ENCODE measurements at regions not wholly inside any gene's neighbourhood (a gene's known extent, or its start where the extent isn't known, plus 50 kb on each side); places are given as distances from the start of the nearest gene placed in this dataset.

DNA sequence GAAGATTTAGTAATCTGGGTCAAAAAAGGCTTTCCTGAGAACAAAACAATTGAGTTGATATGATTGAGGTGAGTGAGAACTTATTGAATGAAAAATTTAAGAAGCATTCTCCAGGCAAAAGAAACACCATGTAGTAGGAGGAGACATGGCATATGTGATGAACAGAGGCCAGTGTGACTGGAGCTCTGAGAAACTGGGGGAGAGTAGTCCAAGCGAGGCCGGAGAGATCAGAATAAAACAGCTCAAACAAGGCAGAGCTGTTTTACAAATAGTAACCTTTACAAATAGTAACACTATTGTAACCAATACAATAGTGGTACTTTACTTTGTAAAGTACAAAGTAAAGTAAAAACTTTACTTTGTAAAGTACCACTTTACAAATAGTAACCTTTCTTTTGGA lies 1159.1 kb downstream of the PCDH9 start:
- no peak overlapping the region for H3K4me3 ChIP-seq (ENCODE audit: control insufficient read depth, low read depth, low read length)
- DNase-seq (ENCODE audit: low read depth): no peak
- TF ChIP-seq, protein P1, sequence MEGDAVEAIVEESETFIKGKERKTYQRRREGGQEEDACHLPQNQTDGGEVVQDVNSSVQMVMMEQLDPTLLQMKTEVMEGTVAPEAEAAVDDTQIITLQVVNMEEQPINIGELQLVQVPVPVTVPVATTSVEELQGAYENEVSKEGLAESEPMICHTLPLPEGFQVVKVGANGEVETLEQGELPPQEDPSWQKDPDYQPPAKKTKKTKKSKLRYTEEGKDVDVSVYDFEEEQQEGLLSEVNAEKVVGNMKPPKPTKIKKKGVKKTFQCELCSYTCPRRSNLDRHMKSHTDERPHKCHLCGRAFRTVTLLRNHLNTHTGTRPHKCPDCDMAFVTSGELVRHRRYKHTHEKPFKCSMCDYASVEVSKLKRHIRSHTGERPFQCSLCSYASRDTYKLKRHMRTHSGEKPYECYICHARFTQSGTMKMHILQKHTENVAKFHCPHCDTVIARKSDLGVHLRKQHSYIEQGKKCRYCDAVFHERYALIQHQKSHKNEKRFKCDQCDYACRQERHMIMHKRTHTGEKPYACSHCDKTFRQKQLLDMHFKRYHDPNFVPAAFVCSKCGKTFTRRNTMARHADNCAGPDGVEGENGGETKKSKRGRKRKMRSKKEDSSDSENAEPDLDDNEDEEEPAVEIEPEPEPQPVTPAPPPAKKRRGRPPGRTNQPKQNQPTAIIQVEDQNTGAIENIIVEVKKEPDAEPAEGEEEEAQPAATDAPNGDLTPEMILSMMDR (conservative IDR thresholded peaks at IDR 0.05; ENCODE audit: control insufficient read depth, insufficient read depth, low read depth, low read length): no peak

DNA sequence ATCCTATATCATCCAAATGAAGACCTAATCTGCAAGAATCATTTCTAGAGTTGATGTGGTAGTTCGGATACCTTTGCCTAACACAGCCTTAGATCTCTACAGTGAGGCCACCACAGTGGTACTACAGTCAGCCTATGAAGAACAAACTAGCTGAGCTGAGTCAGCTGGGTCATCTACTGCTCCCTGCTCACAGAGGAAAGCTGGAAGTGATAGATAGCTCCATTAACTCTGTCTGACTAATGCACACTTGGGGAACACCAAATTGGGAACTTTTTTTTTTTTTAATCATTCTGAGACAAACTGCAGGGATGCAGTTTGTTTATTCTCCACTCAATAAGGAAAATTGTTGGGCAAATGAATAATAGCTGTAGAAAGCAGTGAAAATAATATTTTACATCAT lies 1160.6 kb downstream of the PCDH9 start:
- TF ChIP-seq, protein P1 (conservative IDR thresholded peaks at IDR 0.05; ENCODE audit: control insufficient read depth, insufficient read depth, low read depth, low read length): no peak
- no peak overlapping the region for H3K4me3 ChIP-seq (ENCODE audit: control insufficient read depth, low read depth, low read length)
- DNase-seq (ENCODE audit: low read depth): peak; percentile 61

DNA sequence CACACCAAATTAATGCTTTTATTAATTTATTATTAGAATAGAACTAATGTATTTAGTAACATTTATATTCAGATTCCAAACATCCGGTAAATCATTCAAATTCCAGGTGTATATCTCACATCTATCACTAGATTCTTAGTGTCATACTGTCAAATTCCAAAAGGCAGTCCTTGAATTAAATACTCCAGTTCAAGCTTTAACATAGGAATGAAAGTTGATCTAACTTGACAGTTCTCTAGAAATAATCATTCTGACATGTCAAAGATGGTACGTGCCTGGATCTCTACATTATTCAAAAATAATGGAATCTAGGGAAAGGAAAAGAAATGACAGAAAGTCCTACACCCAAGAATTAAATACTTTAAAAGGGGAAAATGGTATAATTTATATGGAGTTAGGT lies 1161.5 kb downstream of the PCDH9 start:
- no peak overlapping the region for H3K4me3 ChIP-seq (ENCODE audit: control insufficient read depth, low read depth, low read length)
- TF ChIP-seq, protein P1 (conservative IDR thresholded peaks at IDR 0.05; ENCODE audit: control insufficient read depth, insufficient read depth, low read depth, low read length): no peak
- DNase-seq (ENCODE audit: low read depth): no peak

DNA sequence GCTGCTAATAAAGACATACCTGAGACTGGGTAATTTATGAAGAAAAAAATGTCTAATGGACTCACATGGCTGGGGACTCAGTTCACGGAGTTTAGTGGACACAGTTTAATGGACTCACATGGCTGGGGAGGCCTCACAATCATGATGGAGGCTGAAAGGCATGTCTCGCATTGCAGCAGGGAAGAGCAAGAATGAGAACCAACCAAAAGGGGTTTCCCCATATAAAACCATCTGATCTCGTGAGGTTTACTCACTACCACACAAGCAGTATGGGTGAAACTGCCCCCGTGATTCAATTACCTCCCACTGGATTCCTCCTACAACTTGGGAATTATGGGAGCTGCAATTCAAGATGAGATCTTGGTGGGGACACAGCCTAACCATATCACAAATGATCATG lies 1181.2 kb downstream of the PCDH9 start:
- DNase-seq (ENCODE audit: low read depth): no peak
- H3K4me3 ChIP-seq (ENCODE audit: control insufficient read depth, low read depth, low read length): no peak overlapping the region
- TF ChIP-seq, protein P1 (conservative IDR thresholded peaks at IDR 0.05; ENCODE audit: control insufficient read depth, insufficient read depth, low read depth, low read length): no peak

DNA sequence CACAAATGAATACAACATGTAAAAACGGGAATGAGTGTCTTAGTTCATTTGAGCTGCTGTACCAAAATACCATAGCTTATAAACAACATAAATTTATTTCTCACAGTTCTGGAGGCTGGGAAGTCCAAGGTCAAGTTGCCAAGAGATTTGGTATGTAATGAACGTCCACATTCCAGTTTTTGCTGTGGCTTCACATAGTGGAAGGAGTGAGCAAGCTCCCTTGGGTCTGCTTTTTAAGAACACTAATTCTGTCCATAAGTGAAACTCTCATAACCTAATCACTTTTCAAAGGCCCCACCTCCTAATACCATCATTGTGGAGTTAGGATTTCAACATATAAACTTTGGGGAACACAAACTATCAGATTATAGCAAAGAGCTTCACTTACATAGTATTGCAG lies 1189.6 kb downstream of the PCDH9 start:
- DNase-seq (ENCODE audit: low read depth): peak; percentile 40
- TF ChIP-seq, protein P1 (conservative IDR thresholded peaks at IDR 0.05; ENCODE audit: control insufficient read depth, insufficient read depth, low read depth, low read length): no peak
- H3K4me3 ChIP-seq (ENCODE audit: control insufficient read depth, low read depth, low read length): no peak overlapping the region

DNA sequence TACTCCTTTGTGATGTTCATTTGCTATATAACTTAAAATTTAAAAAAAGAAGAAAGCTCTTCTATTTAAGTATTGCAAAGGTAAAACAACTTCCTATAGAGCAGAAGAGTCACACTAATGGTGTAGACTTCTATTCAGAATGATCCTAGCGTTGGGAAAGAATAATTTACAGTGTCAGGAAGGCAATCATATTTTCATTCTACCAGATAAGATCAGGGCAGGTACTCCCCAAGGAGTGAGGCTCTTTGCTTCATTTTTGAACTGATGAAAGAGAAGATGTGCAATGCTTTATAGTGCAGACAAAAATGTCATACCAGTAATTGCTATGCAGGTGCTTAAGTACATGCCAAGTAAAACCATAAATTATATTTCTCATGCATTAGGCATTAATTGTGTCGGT lies 1193.0 kb downstream of the PCDH9 start:
- TF ChIP-seq, protein P1 (conservative IDR thresholded peaks at IDR 0.05; ENCODE audit: control insufficient read depth, insufficient read depth, low read depth, low read length): no peak
- no peak overlapping the region for H3K4me3 ChIP-seq (ENCODE audit: control insufficient read depth, low read depth, low read length)

DNA sequence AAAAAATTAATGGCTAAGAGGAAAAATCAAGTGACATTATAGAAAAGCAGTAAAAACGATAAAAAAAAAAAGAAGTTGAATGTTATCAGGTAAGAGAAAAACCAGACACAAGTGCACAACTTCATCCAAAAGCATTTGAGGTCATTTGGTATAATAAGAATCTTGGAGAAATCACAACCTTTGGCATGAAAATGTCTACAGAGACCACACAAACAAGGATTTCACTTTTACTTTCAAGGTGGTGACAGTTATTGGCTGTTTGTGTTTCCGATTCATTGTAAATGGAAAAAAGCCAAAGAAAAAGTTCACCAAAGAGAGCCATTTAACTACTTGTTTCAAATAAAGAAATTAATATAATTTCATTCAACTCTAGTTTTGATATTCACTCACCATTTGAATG lies 1193.5 kb downstream of the PCDH9 start:
- TF ChIP-seq, protein P1 (conservative IDR thresholded peaks at IDR 0.05; ENCODE audit: control insufficient read depth, insufficient read depth, low read depth, low read length): no peak
- H3K4me3 ChIP-seq (ENCODE audit: control insufficient read depth, low read depth, low read length): no peak overlapping the region
- no peak for DNase-seq (ENCODE audit: low read depth)

More for the DNA sequence above, 1193.0 kb downstream of the PCDH9 start:
- no peak for DNase-seq (ENCODE audit: low read depth)

Data from fibroblast of mammary gland (primary cell).